ENCODE measurements at regions not wholly inside any gene's neighbourhood (a gene's known extent, or its start where the extent isn't known, plus 50 kb on each side); places are given as distances from the start of the nearest gene placed in this dataset.

- H3K9me3 ChIP-seq (ENCODE audit: control insufficient read depth in 2 of 3, insufficient read depth in 1 of 3, low read length in 3 of 3) = no peaks in the 10 kb centered on the region
- H3K4me3 ChIP-seq (ENCODE audit: low read length in 3 of 3) = no peak overlapping the region
- no peak for DNase-seq
- H3K4me1 ChIP-seq (ENCODE audit: control insufficient read depth in 2 of 3, insufficient read depth in 2 of 3, low read depth in 1 of 3, low read length in 3 of 3) = peaks cover 0 to 4% (median 0%) of the 10 kb centered on the region in 3 donors
- intact Hi-C loops (cut with DNase I) = no loop called here
- no peak for FAIRE-seq
- H3K27me3 ChIP-seq (ENCODE audit: control insufficient read depth, insufficient read depth, low read length) = no peaks in the 10 kb centered on the region
- no peak overlapping the region for H3K9ac ChIP-seq (ENCODE audit: low read length in 3 of 3)
- TF ChIP-seq CTCF (IDR thresholded peaks at IDR 0.05; ENCODE audit: borderline replicate concordance, extremely low read depth, insufficient read depth) = no peak
- H3K27ac ChIP-seq (ENCODE audit: low read depth in 2 of 2, low read length in 2 of 2) = no peak overlapping the region
- H3K36me3 ChIP-seq (ENCODE audit: control insufficient read depth in 2 of 3, insufficient read depth in 3 of 3, low read length in 3 of 3) = no peaks in the 10 kb centered on the region
Measured at GRCh38 chr14:30221546-30221945, 293.9 kb upstream of the PRKD1 start.

GRCh38 chr14:30223385-30223785, 295.7 kb upstream of the PRKD1 start:
- Histone ChIP-seq H3K27me3 (ENCODE audit: control insufficient read depth, insufficient read depth, low read length) (no peaks in the 10 kb centered on the region), H3K9me3 (ENCODE audit: control insufficient read depth in 2 of 3, insufficient read depth in 1 of 3, low read length in 3 of 3) (no peaks in the 10 kb centered on the region), H3K9ac (ENCODE audit: low read length in 3 of 3) (no peak overlapping the region), H3K4me1 (ENCODE audit: control insufficient read depth in 2 of 3, insufficient read depth in 2 of 3, low read depth in 1 of 3, low read length in 3 of 3) (peaks cover 0 to 4% (median 0%) of the 10 kb centered on the region in 3 donors), H3K36me3 (ENCODE audit: control insufficient read depth in 2 of 3, insufficient read depth in 3 of 3, low read length in 3 of 3) (no peaks in the 10 kb centered on the region), H3K4me3 (ENCODE audit: low read length in 3 of 3) (no peak overlapping the region), H3K27ac (ENCODE audit: low read depth in 2 of 2, low read length in 2 of 2) (no peak overlapping the region)
- intact Hi-C loops (cut with DNase I) = no loop called here
- TF ChIP-seq CTCF (IDR thresholded peaks at IDR 0.05; ENCODE audit: borderline replicate concordance, extremely low read depth, insufficient read depth) = no peak
- FAIRE-seq (no peak), DNase-seq (peak in 1 of 5 donors; percentile 88)

- FAIRE-seq (no peak), DNase-seq (no peak)
Measured at GRCh38 chr14:30223966-30224365, 296.3 kb upstream of the PRKD1 start.

More at GRCh38 chr14:30223966-30224365, 296.3 kb upstream of the PRKD1 start:
- Histone ChIP-seq H3K36me3 (ENCODE audit: control insufficient read depth in 2 of 3, insufficient read depth in 3 of 3, low read length in 3 of 3) (no peaks in the 10 kb centered on the region), H3K4me3 (ENCODE audit: low read length in 3 of 3) (no peak overlapping the region), H3K27ac (ENCODE audit: low read depth in 2 of 2, low read length in 2 of 2) (no peak overlapping the region), H3K9me3 (ENCODE audit: control insufficient read depth in 2 of 3, insufficient read depth in 1 of 3, low read length in 3 of 3) (no peaks in the 10 kb centered on the region), H3K27me3 (ENCODE audit: control insufficient read depth, insufficient read depth, low read length) (no peaks in the 10 kb centered on the region), H3K9ac (ENCODE audit: low read length in 3 of 3) (no peak overlapping the region), H3K4me1 (ENCODE audit: control insufficient read depth in 2 of 3, insufficient read depth in 2 of 3, low read depth in 1 of 3, low read length in 3 of 3) (peaks cover 0 to 4% (median 0%) of the 10 kb centered on the region in 3 donors)
- TF ChIP-seq CTCF (IDR thresholded peaks at IDR 0.05; ENCODE audit: borderline replicate concordance, extremely low read depth, insufficient read depth) = no peak
- intact Hi-C loops (cut with DNase I) = no loop called here
